Right atrium auricular region (tissue), 2 donors: ENCODE measurements at regions not wholly inside any gene's neighbourhood (a gene's known extent, or its start where the extent isn't known, plus 50 kb on each side); places are given as distances from the start of the nearest gene placed in this dataset.

Source experiments
- DNase-seq: peaks from one replicate; pipeline ENCODE4 v3.0.0-alpha.2; 2019; ENCODE audit warnings: low spot score
- H3K27ac ChIP-seq, 2 donors: fragments of 200-600 bp; sonication (generic); 1 replicate in 1 of 2; 2 replicates in 1 of 2; pipeline ENCODE4 v1.5.1; 2016 to 2019
- H3K27me3 ChIP-seq, 2 donors: fragments of 200-600 bp; sonication (generic); one replicate each; pipeline versions ENCODE4 v1.5.1 to v1.6.0; 2017 to 2019
- H3K36me3 ChIP-seq: fragments of 200-600 bp; sonication (generic); one replicate; pipeline ENCODE4 v1.5.1; 2016
- H3K4me1 ChIP-seq, 2 donors: fragments of 200-600 bp; sonication (generic); one replicate each; pipeline versions ENCODE4 v1.5.1 to v1.6.0; 2017 to 2019
- H3K4me3 ChIP-seq, 2 donors: fragments of 200-600 bp; sonication (generic); 1 replicate in 1 of 2; 2 replicates in 1 of 2; pipeline ENCODE4 v1.5.1; 2017 to 2019; ENCODE audit warnings: mild to moderate bottlenecking in 1 of 2, moderate library complexity in 1 of 2
- H3K9me3 ChIP-seq, 2 donors: fragments of 200-600 bp; sonication (generic); one replicate each; pipeline ENCODE4 v1.5.1; 2019
- CTCF ChIP-seq, 2 donors: fragments of 200-600 bp; sonication (generic); IDR thresholded peaks; one replicate each; pipeline ENCODE4 v1.5.1; 2019; ENCODE audit warnings: antibody characterized with exemption in 2 of 2

- H3K4me3 ChIP-seq: no peak overlapping the region
- no peaks in the 10 kb centered on the region for H3K4me1 ChIP-seq
- H3K9me3 ChIP-seq: no peaks in the 10 kb centered on the region
- TF ChIP-seq CTCF (IDR thresholded peaks at IDR 0.05): no peak
- H3K27me3 ChIP-seq: no peaks in the 10 kb centered on the region
- H3K36me3 ChIP-seq: no peaks in the 10 kb centered on the region
- DNase-seq: no peak
- no peak overlapping the region for H3K27ac ChIP-seq
Observed at GRCh38 chr21:24894324-24894723, 713.0 kb downstream of the MRPL39 start.

- Histone ChIP-seq H3K27me3 (no peaks in the 10 kb centered on the region), H3K4me3 (no peak overlapping the region), H3K36me3 (no peaks in the 10 kb centered on the region), H3K9me3 (no peaks in the 10 kb centered on the region), H3K27ac (no peak overlapping the region), H3K4me1 (no peaks in the 10 kb centered on the region)
- no peak for DNase-seq
- no peak for TF ChIP-seq CTCF (IDR thresholded peaks at IDR 0.05)
Observed at GRCh38 chr21:24890021-24890420, 717.3 kb downstream of the MRPL39 start.

GRCh38 chr21:24881506-24881905 lies 725.8 kb downstream of the MRPL39 start:
- H3K27ac ChIP-seq: no peak overlapping the region
- no peak for DNase-seq

GRCh38 chr21:24870633-24871032 lies 736.6 kb downstream of the MRPL39 start:
- no peak overlapping the region for H3K27ac ChIP-seq
- no peak overlapping the region for H3K4me3 ChIP-seq
- peaks cover 0 to 7% of the 10 kb centered on the region in 2 donors for H3K9me3 ChIP-seq
- H3K4me1 ChIP-seq: no peaks in the 10 kb centered on the region
- TF ChIP-seq CTCF (IDR thresholded peaks at IDR 0.05): no peak
- H3K36me3 ChIP-seq: no peaks in the 10 kb centered on the region
- no peak for DNase-seq
- no peaks in the 10 kb centered on the region for H3K27me3 ChIP-seq

More at GRCh38 chr21:24881506-24881905, 725.8 kb downstream of the MRPL39 start:
- no peaks in the 10 kb centered on the region for H3K36me3 ChIP-seq
- no peaks in the 10 kb centered on the region for H3K27me3 ChIP-seq
- no peak for TF ChIP-seq CTCF (IDR thresholded peaks at IDR 0.05)
- no peak overlapping the region for H3K4me3 ChIP-seq
- H3K4me1 ChIP-seq: no peaks in the 10 kb centered on the region
- H3K9me3 ChIP-seq: no peaks in the 10 kb centered on the region

GRCh38 chr21:24869862-24870261 lies 737.4 kb downstream of the MRPL39 start:
- no peaks in the 10 kb centered on the region for H3K36me3 ChIP-seq
- no peak for TF ChIP-seq CTCF (IDR thresholded peaks at IDR 0.05)
- no peak for DNase-seq
- H3K9me3 ChIP-seq: peaks cover 0 to 7% of the 10 kb centered on the region in 2 donors
- H3K4me3 ChIP-seq: no peak overlapping the region
- H3K27ac ChIP-seq: no peak overlapping the region
- H3K27me3 ChIP-seq: no peaks in the 10 kb centered on the region
- no peaks in the 10 kb centered on the region for H3K4me1 ChIP-seq

GRCh38 chr21:24868117-24868516 lies 739.2 kb downstream of the MRPL39 start:
- Histone ChIP-seq H3K27me3 (no peaks in the 10 kb centered on the region), H3K4me1 (no peaks in the 10 kb centered on the region)

More at GRCh38 chr21:24868117-24868516, 739.2 kb downstream of the MRPL39 start:
- H3K27ac ChIP-seq: no peak overlapping the region
- no peak for TF ChIP-seq CTCF (IDR thresholded peaks at IDR 0.05)
- H3K9me3 ChIP-seq: peaks cover 0 to 6% of the 10 kb centered on the region in 2 donors
- H3K36me3 ChIP-seq: no peaks in the 10 kb centered on the region
- no peak overlapping the region for H3K4me3 ChIP-seq
- no peak for DNase-seq
